HUES6 (cell line): ENCODE measurements at regions not wholly inside any gene's neighbourhood (a gene's known extent, or its start where the extent isn't known, plus 50 kb on each side); places are given as distances from the start of the nearest gene placed in this dataset.

Source experiments
- H3K27ac ChIP-seq: 2 replicates; pipeline ENCODE4 v1.7.0; 2013; ENCODE audit warnings: low read depth, mild to moderate bottlenecking, low read length, inconsistent platforms
- H3K27me3 ChIP-seq: 2 replicates; pipeline ENCODE4 v1.6.1; 2013; ENCODE audit warnings: low read length; ENCODE audit not compliant: control insufficient read depth, insufficient read depth
- H3K36me3 ChIP-seq: 2 replicates; pipeline ENCODE4 v1.6.1; 2013; ENCODE audit warnings: low read length; ENCODE audit not compliant: control insufficient read depth, insufficient read depth
- H3K4me1 ChIP-seq: 2 replicates; pipeline ENCODE4 v1.6.1; 2013; ENCODE audit warnings: low read length; ENCODE audit not compliant: control insufficient read depth, insufficient read depth
- H3K4me3 ChIP-seq: 2 replicates; pipeline ENCODE4 v1.5.1; 2013; ENCODE audit warnings: low read depth, low read length
- H3K9ac ChIP-seq: one replicate; pipeline ENCODE4 v1.6.1; 2013; ENCODE audit warnings: mild to moderate bottlenecking, low read length
- H3K9me3 ChIP-seq: 2 replicates; pipeline ENCODE4 v1.6.1; 2013; ENCODE audit warnings: low read depth, low read length; ENCODE audit not compliant: control insufficient read depth, insufficient read depth

- Histone ChIP-seq H3K9ac (no peak overlapping the region), H3K4me1 (peaks cover 9% of the 10 kb centered on the region; the same call in 1 of the 2 replicates), H3K4me3 (no peak overlapping the region), H3K27ac (no peak overlapping the region), H3K9me3 (0 out of 2 replicates have a peak, but pooled peaks cover 3% of the 10 kb centered on the region), H3K36me3 (no peaks in the 10 kb centered on the region), H3K27me3 (no peaks in the 10 kb centered on the region)
Measured at GRCh38 chr16:73692861-73693260, 603.8 kb upstream of the PSMD7 start.

GRCh38 chr16:73683804-73684203 is 612.8 kb upstream of the PSMD7 start:
- Histone ChIP-seq H3K36me3 (no peaks in the 10 kb centered on the region), H3K27ac (no peak overlapping the region), H3K4me3 (no peak overlapping the region), H3K9ac (no peak overlapping the region), H3K9me3 (0 out of 2 replicates have a peak, but pooled peaks cover 3% of the 10 kb centered on the region), H3K4me1 (no peaks in the 10 kb centered on the region), H3K27me3 (no peaks in the 10 kb centered on the region)

- Histone ChIP-seq H3K4me3 (no peak overlapping the region), H3K27ac (no peak overlapping the region), H3K9me3 (peaks cover 5% of the 10 kb centered on the region; the same call in 1 of the 2 replicates), H3K27me3 (no peaks in the 10 kb centered on the region), H3K36me3 (no peaks in the 10 kb centered on the region), H3K9ac (no peak overlapping the region), H3K4me1 (peaks cover 12% of the 10 kb centered on the region; the same call in 1 of the 2 replicates)
Measured at GRCh38 chr16:73672135-73672534, 624.2 kb upstream of the ZFHX3 start.

GRCh38 chr16:73670836-73671820 is 623.2 kb upstream of the ZFHX3 start:
- H3K4me1 ChIP-seq, result peaks cover 12% of the 10 kb centered on the region; the same call in 1 of the 2 replicates
- no peaks in the 10 kb centered on the region for H3K36me3 ChIP-seq
- no peak overlapping the region for H3K4me3 ChIP-seq
- H3K27me3 ChIP-seq, result no peaks in the 10 kb centered on the region
- no peak overlapping the region for H3K9ac ChIP-seq
- H3K9me3 ChIP-seq, result peaks cover 5% of the 10 kb centered on the region; the same call in 1 of the 2 replicates
- no peak overlapping the region for H3K27ac ChIP-seq

GRCh38 chr16:73669535-73670274 is 621.8 kb upstream of the ZFHX3 start:
- no peak overlapping the region for H3K27ac ChIP-seq
- no peaks in the 10 kb centered on the region for H3K27me3 ChIP-seq

GRCh38 chr16:73663720-73664119 is 615.8 kb upstream of the ZFHX3 start:
- no peaks in the 10 kb centered on the region for H3K27me3 ChIP-seq
- H3K9ac ChIP-seq, result no peak overlapping the region
- H3K36me3 ChIP-seq, result no peaks in the 10 kb centered on the region
- H3K9me3 ChIP-seq, result no peaks in the 10 kb centered on the region
- H3K4me1 ChIP-seq, result peaks cover 8% of the 10 kb centered on the region; the same call in 1 of the 2 replicates
- no peak overlapping the region for H3K27ac ChIP-seq
- H3K4me3 ChIP-seq, result no peak overlapping the region

More at GRCh38 chr16:73669535-73670274, 621.8 kb upstream of the ZFHX3 start:
- Histone ChIP-seq H3K4me3 (no peak overlapping the region), H3K9me3 (peaks cover 3% of the 10 kb centered on the region; the same call in 1 of the 2 replicates), H3K4me1 (peaks cover 12% of the 10 kb centered on the region; the same call in 1 of the 2 replicates), H3K9ac (no peak overlapping the region), H3K36me3 (no peaks in the 10 kb centered on the region)

- Histone ChIP-seq H3K36me3 (no peaks in the 10 kb centered on the region), H3K4me3 (no peak overlapping the region), H3K9me3 (peaks cover 15% of the 10 kb centered on the region), H3K9ac (no peak overlapping the region), H3K27ac (no peak overlapping the region), H3K4me1 (no peaks in the 10 kb centered on the region), H3K27me3 (no peaks in the 10 kb centered on the region)
Measured at GRCh38 chr16:73636196-73636595, 588.3 kb upstream of the ZFHX3 start.

DNA sequence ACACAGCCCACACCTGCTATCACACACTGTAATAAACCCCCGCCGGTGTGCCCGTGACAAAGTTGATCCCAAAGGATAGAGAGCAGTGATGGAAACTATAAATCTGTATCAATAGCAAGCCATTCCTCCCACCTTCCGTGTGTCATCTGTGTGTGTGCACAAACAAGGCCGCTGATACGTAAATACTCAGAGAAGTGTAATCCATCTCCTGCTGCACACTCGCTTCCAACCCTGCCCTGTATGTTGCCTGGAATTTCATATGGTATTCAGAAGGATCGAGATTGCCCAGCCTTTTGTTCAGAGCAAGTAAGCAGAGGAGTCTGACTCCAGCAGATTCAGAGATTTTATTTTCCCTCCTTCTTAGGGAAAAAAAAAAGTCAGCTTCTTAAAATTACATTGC is 581.1 kb upstream of the ZFHX3 start:
- Histone ChIP-seq H3K27me3 (no peaks in the 10 kb centered on the region), H3K4me3 (no peak overlapping the region), H3K36me3 (no peaks in the 10 kb centered on the region), H3K4me1 (no peaks in the 10 kb centered on the region), H3K9ac (no peak overlapping the region), H3K9me3 (0 out of 2 replicates have a peak, but pooled peaks cover 2% of the 10 kb centered on the region), H3K27ac (no peak overlapping the region)

GRCh38 chr16:73617738-73618137 is 569.8 kb upstream of the ZFHX3 start:
- no peaks in the 10 kb centered on the region for H3K36me3 ChIP-seq
- H3K27me3 ChIP-seq, result no peaks in the 10 kb centered on the region
- no peak overlapping the region for H3K9ac ChIP-seq
- H3K27ac ChIP-seq, result no peak overlapping the region
- no peak overlapping the region for H3K4me3 ChIP-seq
- H3K4me1 ChIP-seq, result peaks cover 5% of the 10 kb centered on the region; the same call in 1 of the 2 replicates
- H3K9me3 ChIP-seq, result no peaks in the 10 kb centered on the region

DNA sequence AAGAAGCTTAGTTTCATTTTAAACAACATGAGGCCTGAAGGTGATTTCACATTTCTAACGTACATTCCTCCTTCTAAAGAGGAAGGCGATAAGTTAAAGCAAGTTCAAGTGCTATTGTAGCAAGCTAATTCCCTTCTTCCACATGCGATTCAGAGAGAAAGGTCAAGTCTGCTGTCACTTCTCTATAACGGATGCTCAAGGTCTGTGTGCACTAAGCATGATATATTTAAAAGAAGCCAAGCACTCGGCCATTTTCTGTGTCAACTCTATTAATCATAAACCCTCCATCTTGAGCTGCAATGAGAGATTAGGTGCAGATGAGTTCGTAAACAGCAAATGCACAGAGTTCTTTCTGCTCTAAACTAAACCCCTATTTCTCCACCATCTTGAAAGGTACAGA is 568.8 kb upstream of the ZFHX3 start:
- H3K4me3 ChIP-seq, result no peak overlapping the region
- no peak overlapping the region for H3K9ac ChIP-seq
- H3K4me1 ChIP-seq, result peaks cover 10% of the 10 kb centered on the region
- no peak overlapping the region for H3K27ac ChIP-seq
- no peaks in the 10 kb centered on the region for H3K27me3 ChIP-seq
- no peaks in the 10 kb centered on the region for H3K9me3 ChIP-seq
- H3K36me3 ChIP-seq, result no peaks in the 10 kb centered on the region
